Retinal pigment epithelial cell (primary cell): ENCODE measurements at regions not wholly inside any gene's neighbourhood (a gene's known extent, or its start where the extent isn't known, plus 50 kb on each side); places are given as distances from the start of the nearest gene placed in this dataset.

Experiments
- DNase-seq: peaks from one replicate; pipeline ENCODE4 v3.0.0-alpha.2; 2010; ENCODE audit warnings: low read depth
- H3K4me3 ChIP-seq: 2 replicates; pipeline ENCODE4 v1.5.1; 2011; ENCODE audit warnings: mild to moderate bottlenecking, low read length, control low read depth, moderate library complexity
- CTCF ChIP-seq: conservative IDR thresholded peaks from 2 replicates; pipeline ENCODE4 v1.5.1; 2011; ENCODE audit warnings: low read depth, low read length, control low read depth, inconsistent platforms

- DNase-seq: no peak
Measured at GRCh38 chr3:66142079-66142478, 78.7 kb upstream of the SLC25A26 start.

GRCh38 chr3:66140743-66141372 lies 79.9 kb upstream of the SLC25A26 start:
- DNase-seq: no peak
- TF ChIP-seq CTCF: no peak
- H3K4me3 ChIP-seq: no peak overlapping the region

More at GRCh38 chr3:66142079-66142478, 78.7 kb upstream of the SLC25A26 start:
- no peak for TF ChIP-seq CTCF
- no peak overlapping the region for H3K4me3 ChIP-seq

GRCh38 chr3:66140106-66140505 lies 80.7 kb upstream of the SLC25A26 start:
- no peak overlapping the region for H3K4me3 ChIP-seq
- no peak for TF ChIP-seq CTCF
- no peak for DNase-seq

GRCh38 chr3:66139415-66139814 lies 81.4 kb upstream of the SLC25A26 start:
- H3K4me3 ChIP-seq: no peak overlapping the region
- no peak for DNase-seq

GRCh38 chr3:66138336-66139313 lies 82.2 kb upstream of the SLC25A26 start:
- H3K4me3 ChIP-seq: no peak overlapping the region
- DNase-seq: no peak
- TF ChIP-seq CTCF: peak; percentile 90

More at GRCh38 chr3:66139415-66139814, 81.4 kb upstream of the SLC25A26 start:
- no peak for TF ChIP-seq CTCF

- no peak for TF ChIP-seq CTCF
- DNase-seq: no peak
- no peak overlapping the region for H3K4me3 ChIP-seq
Measured at GRCh38 chr3:66136597-66136996, 84.2 kb upstream of the SLC25A26 start.
